ENCODE measurements at regions not wholly inside any gene's neighbourhood (a gene's known extent, or its start where the extent isn't known, plus 50 kb on each side); places are given as distances from the start of the nearest gene placed in this dataset.

DNA sequence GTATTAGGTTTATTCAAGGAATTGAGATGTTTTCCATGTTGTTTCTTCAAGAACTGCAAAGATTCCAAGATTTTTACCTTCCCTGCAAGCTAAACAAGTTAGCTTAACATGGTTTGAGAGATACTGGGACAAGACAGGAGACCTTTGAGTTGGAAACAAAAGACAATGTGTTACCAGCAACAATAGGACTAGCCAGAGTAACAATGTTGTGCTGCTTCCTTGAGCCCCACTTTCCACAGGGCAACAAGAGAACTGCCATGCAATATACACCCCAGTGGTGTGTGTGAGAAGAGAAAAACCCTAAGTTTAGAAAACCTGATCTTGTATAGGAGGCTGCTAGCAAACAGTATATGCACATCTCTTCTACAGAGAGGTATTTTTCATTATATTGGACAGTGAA lies 264.6 kb downstream of the PCDH20 start:
- Histone ChIP-seq H2AFZ (ENCODE audit: low read length) (no peak overlapping the region), H4K20me1 (ENCODE audit: low read length) (no peaks in the 10 kb centered on the region), H3K27ac (ENCODE audit: low read length) (no peak overlapping the region), H3K4me3 (ENCODE audit: low read length) (no peak overlapping the region), H3K9ac (ENCODE audit: low read length) (no peak overlapping the region), H3K4me1 (ENCODE audit: insufficient read depth, low read length) (no peaks in the 10 kb centered on the region), H3K9me3 (ENCODE audit: low read length) (no peaks in the 10 kb centered on the region), H3K36me3 (ENCODE audit: low read depth, low read length) (no peaks in the 10 kb centered on the region), H3K79me2 (ENCODE audit: low read length) (no peaks in the 10 kb centered on the region), H3K27me3 (ENCODE audit: low read length) (no peaks in the 10 kb centered on the region), H3F3A (ENCODE audit: low read length, unreplicated experiment) (no peaks in the 10 kb centered on the region), H3K9me2 (replicated peaks; ENCODE audit: low read length) (no peaks in the 10 kb centered on the region), H3K4me2 (ENCODE audit: low read length) (no peak overlapping the region)
- intact Hi-C loops (cut with micrococcal nuclease): no loop called here
- POLR2A ChIA-PET (ENCODE audit: unreplicated experiment): no interaction called here
- ATAC-seq (no peak), DNase-seq (no peak)
- CTCF ChIA-PET: no interaction called here
- no TSS peak for BruUV-seq (replicated peaks)
- no peak for TF ChIP-seq EZH2 (IDR thresholded peaks at IDR 0.05; ENCODE audit: low read length, unreplicated experiment)
- TF ChIP-seq, protein P1, sequence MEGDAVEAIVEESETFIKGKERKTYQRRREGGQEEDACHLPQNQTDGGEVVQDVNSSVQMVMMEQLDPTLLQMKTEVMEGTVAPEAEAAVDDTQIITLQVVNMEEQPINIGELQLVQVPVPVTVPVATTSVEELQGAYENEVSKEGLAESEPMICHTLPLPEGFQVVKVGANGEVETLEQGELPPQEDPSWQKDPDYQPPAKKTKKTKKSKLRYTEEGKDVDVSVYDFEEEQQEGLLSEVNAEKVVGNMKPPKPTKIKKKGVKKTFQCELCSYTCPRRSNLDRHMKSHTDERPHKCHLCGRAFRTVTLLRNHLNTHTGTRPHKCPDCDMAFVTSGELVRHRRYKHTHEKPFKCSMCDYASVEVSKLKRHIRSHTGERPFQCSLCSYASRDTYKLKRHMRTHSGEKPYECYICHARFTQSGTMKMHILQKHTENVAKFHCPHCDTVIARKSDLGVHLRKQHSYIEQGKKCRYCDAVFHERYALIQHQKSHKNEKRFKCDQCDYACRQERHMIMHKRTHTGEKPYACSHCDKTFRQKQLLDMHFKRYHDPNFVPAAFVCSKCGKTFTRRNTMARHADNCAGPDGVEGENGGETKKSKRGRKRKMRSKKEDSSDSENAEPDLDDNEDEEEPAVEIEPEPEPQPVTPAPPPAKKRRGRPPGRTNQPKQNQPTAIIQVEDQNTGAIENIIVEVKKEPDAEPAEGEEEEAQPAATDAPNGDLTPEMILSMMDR (conservative IDR thresholded peaks at IDR 0.05; ENCODE audit: low read depth, low read length): no peak
- TF ChIP-seq EZH2phosphoT487 (IDR thresholded peaks at IDR 0.05; ENCODE audit: borderline replicate concordance, low read length): no peak

- POLR2A ChIA-PET (ENCODE audit: unreplicated experiment): no interaction called here
- H4K20me1 ChIP-seq (ENCODE audit: low read length): no peaks in the 10 kb centered on the region
- H3K4me1 ChIP-seq (ENCODE audit: insufficient read depth, low read length): no peaks in the 10 kb centered on the region
- no peak for ATAC-seq
- TF ChIP-seq EZH2phosphoT487 (IDR thresholded peaks at IDR 0.05; ENCODE audit: borderline replicate concordance, low read length) (no peak), EZH2 (IDR thresholded peaks at IDR 0.05; ENCODE audit: low read length, unreplicated experiment) (no peak)
- TF ChIP-seq, protein P1 (conservative IDR thresholded peaks at IDR 0.05; ENCODE audit: low read depth, low read length): no peak
- CTCF ChIA-PET: no interaction called here
- no peak overlapping the region for H3K9ac ChIP-seq (ENCODE audit: low read length)
- H3K27me3 ChIP-seq (ENCODE audit: low read length): no peaks in the 10 kb centered on the region
- no peaks in the 10 kb centered on the region for H3K9me3 ChIP-seq (ENCODE audit: low read length)
- DNase-seq: no peak
- H3K27ac ChIP-seq (ENCODE audit: low read length): no peak overlapping the region
- no peaks in the 10 kb centered on the region for H3K9me2 ChIP-seq (replicated peaks; ENCODE audit: low read length)
- no peak overlapping the region for H2AFZ ChIP-seq (ENCODE audit: low read length)
- intact Hi-C loops (cut with micrococcal nuclease): no loop called here
- no peaks in the 10 kb centered on the region for H3F3A ChIP-seq (ENCODE audit: low read length, unreplicated experiment)
- H3K4me3 ChIP-seq (ENCODE audit: low read length): no peak overlapping the region
- no TSS peak for BruUV-seq (replicated peaks)
- H3K79me2 ChIP-seq (ENCODE audit: low read length): no peaks in the 10 kb centered on the region
- H3K4me2 ChIP-seq (ENCODE audit: low read length): no peak overlapping the region
- no peaks in the 10 kb centered on the region for H3K36me3 ChIP-seq (ENCODE audit: low read depth, low read length)
Observed at GRCh38 chr13:61149331-61149730, 266.3 kb downstream of the PCDH20 start.

GRCh38 chr13:61148691-61149315 lies 266.8 kb downstream of the PCDH20 start:
- Histone ChIP-seq H3K36me3 (ENCODE audit: low read depth, low read length) (no peaks in the 10 kb centered on the region), H3F3A (ENCODE audit: low read length, unreplicated experiment) (no peaks in the 10 kb centered on the region), H3K9me2 (replicated peaks; ENCODE audit: low read length) (no peaks in the 10 kb centered on the region), H4K20me1 (ENCODE audit: low read length) (no peaks in the 10 kb centered on the region), H3K27me3 (ENCODE audit: low read length) (no peaks in the 10 kb centered on the region), H2AFZ (ENCODE audit: low read length) (no peak overlapping the region), H3K9ac (ENCODE audit: low read length) (no peak overlapping the region), H3K27ac (ENCODE audit: low read length) (no peak overlapping the region), H3K9me3 (ENCODE audit: low read length) (no peaks in the 10 kb centered on the region), H3K4me1 (ENCODE audit: insufficient read depth, low read length) (no peaks in the 10 kb centered on the region), H3K79me2 (ENCODE audit: low read length) (no peaks in the 10 kb centered on the region), H3K4me3 (ENCODE audit: low read length) (no peak overlapping the region), H3K4me2 (ENCODE audit: low read length) (no peak overlapping the region)
- intact Hi-C loops (cut with micrococcal nuclease): no loop called here
- no TSS peak for BruUV-seq (replicated peaks)
- TF ChIP-seq, protein P1 (conservative IDR thresholded peaks at IDR 0.05; ENCODE audit: low read depth, low read length): no peak
- TF ChIP-seq EZH2phosphoT487 (IDR thresholded peaks at IDR 0.05; ENCODE audit: borderline replicate concordance, low read length) (no peak), EZH2 (IDR thresholded peaks at IDR 0.05; ENCODE audit: low read length, unreplicated experiment) (no peak)
- ChIA-PET CTCF (no interaction called here), POLR2A (ENCODE audit: unreplicated experiment) (no interaction called here)
- ATAC-seq (no peak), DNase-seq (no peak)
